Colonic mucosa (tissue), 4 donors: ENCODE measurements at regions not wholly inside any gene's neighbourhood (a gene's known extent, or its start where the extent isn't known, plus 50 kb on each side); places are given as distances from the start of the nearest gene placed in this dataset.

Source experiments
- DNase-seq: peaks from one replicate; pipeline ENCODE4 v3.0.0-alpha.2; 2020
- H3K27ac ChIP-seq: fragments of 200-600 bp; one replicate; pipeline ENCODE4 v1.8.0; 2021
- H3K27me3 ChIP-seq: fragments of 200-600 bp; one replicate; pipeline ENCODE4 v1.8.0; 2021
- H3K36me3 ChIP-seq: fragments of 200-600 bp; one replicate; pipeline ENCODE4 v1.8.0; 2021
- H3K4me1 ChIP-seq: fragments of 200-600 bp; one replicate; pipeline ENCODE4 v1.8.0; 2021; ENCODE audit warnings: mild to moderate bottlenecking
- H3K4me3 ChIP-seq: fragments of 200-600 bp; one replicate; pipeline ENCODE4 v1.8.0; 2021
- H3K9ac ChIP-seq, 2 donors: one replicate each; pipeline ENCODE4 v1.7.0; 2013; ENCODE audit warnings: control low read depth in 2 of 2, low read depth in 2 of 2, low read length in 2 of 2
- H3K9me3 ChIP-seq: fragments of 200-600 bp; one replicate; pipeline ENCODE4 v1.8.0; 2021
- intact Hi-C: fragments of 100-400 bp; cut with DNase I; formaldehyde crosslinking; loops from one replicate; pipeline ENCODE4 v1.14.1; 2022
- TF ChIP-seq, protein P1 (sequence below): fragments of 200-600 bp; IDR thresholded peaks from one replicate; pipeline ENCODE4 v1.8.0; 2022; ENCODE audit warnings: antibody characterized with exemption, mild to moderate bottlenecking
- donor health status: healthy.
- donor health status: DM: no; HTN: no; CAD: no.
- donor health status: DM: no; HTN: no; CAD: no.

- Histone ChIP-seq H3K27me3 (no peaks in the 10 kb centered on the region), H3K4me3 (no peak overlapping the region), H3K9me3 (no peaks in the 10 kb centered on the region), H3K27ac (no peak overlapping the region), H3K4me1 (no peaks in the 10 kb centered on the region), H3K9ac (no peak overlapping the region), H3K36me3 (no peaks in the 10 kb centered on the region)
- DNase-seq: no peak
- TF ChIP-seq, protein P1, sequence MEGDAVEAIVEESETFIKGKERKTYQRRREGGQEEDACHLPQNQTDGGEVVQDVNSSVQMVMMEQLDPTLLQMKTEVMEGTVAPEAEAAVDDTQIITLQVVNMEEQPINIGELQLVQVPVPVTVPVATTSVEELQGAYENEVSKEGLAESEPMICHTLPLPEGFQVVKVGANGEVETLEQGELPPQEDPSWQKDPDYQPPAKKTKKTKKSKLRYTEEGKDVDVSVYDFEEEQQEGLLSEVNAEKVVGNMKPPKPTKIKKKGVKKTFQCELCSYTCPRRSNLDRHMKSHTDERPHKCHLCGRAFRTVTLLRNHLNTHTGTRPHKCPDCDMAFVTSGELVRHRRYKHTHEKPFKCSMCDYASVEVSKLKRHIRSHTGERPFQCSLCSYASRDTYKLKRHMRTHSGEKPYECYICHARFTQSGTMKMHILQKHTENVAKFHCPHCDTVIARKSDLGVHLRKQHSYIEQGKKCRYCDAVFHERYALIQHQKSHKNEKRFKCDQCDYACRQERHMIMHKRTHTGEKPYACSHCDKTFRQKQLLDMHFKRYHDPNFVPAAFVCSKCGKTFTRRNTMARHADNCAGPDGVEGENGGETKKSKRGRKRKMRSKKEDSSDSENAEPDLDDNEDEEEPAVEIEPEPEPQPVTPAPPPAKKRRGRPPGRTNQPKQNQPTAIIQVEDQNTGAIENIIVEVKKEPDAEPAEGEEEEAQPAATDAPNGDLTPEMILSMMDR: no peak
- intact Hi-C loops: no loop called here
These were observed 590.3 kb upstream of the CHAC2 start for GRCh38 chr2:53177327-53177726.

GRCh38 chr2:53174539-53174938, 593.1 kb upstream of the CHAC2 start:
- no peak overlapping the region for H3K27ac ChIP-seq
- H3K4me3 ChIP-seq: no peak overlapping the region
- no peaks in the 10 kb centered on the region for H3K36me3 ChIP-seq
- TF ChIP-seq, protein P1: no peak
- H3K9ac ChIP-seq: no peak overlapping the region
- no peaks in the 10 kb centered on the region for H3K4me1 ChIP-seq
- H3K27me3 ChIP-seq: no peaks in the 10 kb centered on the region
- intact Hi-C loops: no loop called here
- no peak for DNase-seq
- no peaks in the 10 kb centered on the region for H3K9me3 ChIP-seq

GRCh38 chr2:53173698-53174455, 593.7 kb upstream of the CHAC2 start:
- TF ChIP-seq, protein P1: no peak
- H3K27ac ChIP-seq: no peak overlapping the region
- intact Hi-C loops: no loop called here
- no peak overlapping the region for H3K4me3 ChIP-seq
- no peak overlapping the region for H3K9ac ChIP-seq
- no peaks in the 10 kb centered on the region for H3K4me1 ChIP-seq
- H3K9me3 ChIP-seq: no peaks in the 10 kb centered on the region
- H3K27me3 ChIP-seq: no peaks in the 10 kb centered on the region
- no peak for DNase-seq
- H3K36me3 ChIP-seq: no peaks in the 10 kb centered on the region

DNA sequence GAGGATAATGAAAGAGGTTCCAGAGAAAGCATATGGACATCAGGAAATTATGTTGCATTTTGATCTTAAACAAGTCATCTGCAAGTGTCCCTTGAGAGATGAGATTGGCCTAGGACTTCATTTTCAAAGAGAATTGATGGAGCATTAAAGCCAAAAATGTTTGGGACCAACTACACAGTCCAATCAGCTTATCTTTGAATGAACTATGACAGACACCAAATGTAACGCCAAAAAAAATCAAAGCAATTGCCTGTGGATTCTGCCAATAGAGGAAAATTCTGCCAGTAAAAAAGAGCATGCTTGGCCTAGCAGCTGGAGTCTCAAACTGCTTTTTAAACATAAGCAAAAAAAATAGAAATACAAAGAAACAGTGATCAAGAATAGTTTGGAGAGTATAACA, 594.5 kb upstream of the CHAC2 start:
- Histone ChIP-seq H3K9me3 (no peaks in the 10 kb centered on the region), H3K4me3 (no peak overlapping the region), H3K27ac (no peak overlapping the region), H3K9ac (no peak overlapping the region), H3K27me3 (no peaks in the 10 kb centered on the region), H3K4me1 (no peaks in the 10 kb centered on the region), H3K36me3 (no peaks in the 10 kb centered on the region)
- TF ChIP-seq, protein P1: no peak
- intact Hi-C loops: no loop called here
- no peak for DNase-seq

DNA sequence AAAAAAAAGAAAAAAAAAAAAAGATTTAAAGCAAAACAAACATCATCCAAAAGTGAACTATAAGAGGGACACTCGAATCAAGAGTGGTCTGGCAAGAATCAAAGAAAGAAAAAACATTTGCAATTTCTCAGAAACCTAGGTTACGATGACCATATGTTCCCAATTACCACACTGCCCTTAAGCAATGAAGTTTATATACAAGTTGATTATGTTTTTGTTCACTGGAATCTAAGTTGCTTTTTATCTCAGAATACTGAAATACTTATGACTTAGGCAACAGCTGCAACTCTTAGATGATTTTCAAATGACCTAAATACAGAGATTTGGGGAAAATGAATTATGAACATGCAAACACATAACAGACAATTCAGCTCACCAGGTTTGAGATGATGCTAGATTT, 597.1 kb upstream of the CHAC2 start:
- no peak overlapping the region for H3K27ac ChIP-seq
- no peaks in the 10 kb centered on the region for H3K4me1 ChIP-seq
- H3K36me3 ChIP-seq: no peaks in the 10 kb centered on the region
- H3K4me3 ChIP-seq: no peak overlapping the region
- intact Hi-C loops: no loop called here
- DNase-seq: no peak
- no peaks in the 10 kb centered on the region for H3K9me3 ChIP-seq
- no peak overlapping the region for H3K9ac ChIP-seq
- no peaks in the 10 kb centered on the region for H3K27me3 ChIP-seq
- TF ChIP-seq, protein P1: no peak
